ENCODE measurements at regions not wholly inside any gene's neighbourhood (a gene's known extent, or its start where the extent isn't known, plus 50 kb on each side); places are given as distances from the start of the nearest gene placed in this dataset.

GRCh38 chr5:143700994-143701393, 111.0 kb upstream of the HMHB1 start:
- TF ChIP-seq CTCF (IDR thresholded peaks at IDR 0.05; ENCODE audit: low read depth, low read length): no peak
- no peak for DNase-seq (ENCODE audit: low read depth, low spot score)
- H3K4me3 ChIP-seq (ENCODE audit: low read depth, low read length): no peak overlapping the region
- in situ Hi-C loops (cut with HindIII; ENCODE audit: low sequenced_read_pairs): no loop called here

- in situ Hi-C loops (cut with HindIII; ENCODE audit: low sequenced_read_pairs): no loop called here
- no peak for TF ChIP-seq CTCF (IDR thresholded peaks at IDR 0.05; ENCODE audit: low read depth, low read length)
- no peak overlapping the region for H3K4me3 ChIP-seq (ENCODE audit: low read depth, low read length)
- no peak for DNase-seq (ENCODE audit: low read depth, low spot score)
Measured at GRCh38 chr5:143699121-143699520, 112.8 kb upstream of the HMHB1 start.

GRCh38 chr5:143698574-143698973, 113.4 kb upstream of the HMHB1 start:
- DNase-seq (ENCODE audit: low read depth, low spot score): no peak
- in situ Hi-C loops (cut with HindIII; ENCODE audit: low sequenced_read_pairs): no loop called here
- H3K4me3 ChIP-seq (ENCODE audit: low read depth, low read length): no peak overlapping the region
- no peak for TF ChIP-seq CTCF (IDR thresholded peaks at IDR 0.05; ENCODE audit: low read depth, low read length)

- H3K4me3 ChIP-seq (ENCODE audit: low read depth, low read length): no peak overlapping the region
- in situ Hi-C loops (cut with HindIII; ENCODE audit: low sequenced_read_pairs): no loop called here
- no peak for DNase-seq (ENCODE audit: low read depth, low spot score)
- no peak for TF ChIP-seq CTCF (IDR thresholded peaks at IDR 0.05; ENCODE audit: low read depth, low read length)
Measured at GRCh38 chr5:143696921-143697320, 115.0 kb upstream of the HMHB1 start.

- DNase-seq (ENCODE audit: low read depth, low spot score): no peak
- in situ Hi-C loops (cut with HindIII; ENCODE audit: low sequenced_read_pairs): no loop called here
- TF ChIP-seq CTCF (IDR thresholded peaks at IDR 0.05; ENCODE audit: low read depth, low read length): no peak
- no peak overlapping the region for H3K4me3 ChIP-seq (ENCODE audit: low read depth, low read length)
Measured at GRCh38 chr5:143695941-143696340, 116.0 kb upstream of the HMHB1 start.

GRCh38 chr5:143695244-143695864, 116.6 kb upstream of the HMHB1 start:
- in situ Hi-C loops (cut with HindIII; ENCODE audit: low sequenced_read_pairs): no loop called here
- H3K4me3 ChIP-seq (ENCODE audit: low read depth, low read length): no peak overlapping the region
- TF ChIP-seq CTCF (IDR thresholded peaks at IDR 0.05; ENCODE audit: low read depth, low read length): no peak
- DNase-seq (ENCODE audit: low read depth, low spot score): no peak

- DNase-seq (ENCODE audit: low read depth, low spot score): no peak
- H3K4me3 ChIP-seq (ENCODE audit: low read depth, low read length): no peak overlapping the region
- TF ChIP-seq CTCF (IDR thresholded peaks at IDR 0.05; ENCODE audit: low read depth, low read length): no peak
- in situ Hi-C loops (cut with HindIII; ENCODE audit: low sequenced_read_pairs): no loop called here
Measured at GRCh38 chr5:143694357-143694756, 117.6 kb upstream of the HMHB1 start.
